ENCODE measurements at regions not wholly inside any gene's neighbourhood (a gene's known extent, or its start where the extent isn't known, plus 50 kb on each side); places are given as distances from the start of the nearest gene placed in this dataset.

GRCh38 chr15:36371509-36371908, 207.9 kb upstream of the CDIN1 start:
- H3K4me3 ChIP-seq = no peak overlapping the region
- H3K27me3 ChIP-seq = no peaks in the 10 kb centered on the region
- intact Hi-C loops (cut with DNase I) = no loop called here
- no peak for DNase-seq
- H3K27ac ChIP-seq = no peak overlapping the region
- no peaks in the 10 kb centered on the region for H3K36me3 ChIP-seq (replicated peaks in 1 of 2)
- TF ChIP-seq POLR2A (IDR thresholded peaks at IDR 0.05) (no peak), CTCF (IDR thresholded peaks at IDR 0.05) (no peak)
- peaks cover 0 to 5% of the 10 kb centered on the region in 2 donors for H3K4me1 ChIP-seq (replicated peaks in 1 of 2)
- H3K9me3 ChIP-seq (replicated peaks in 1 of 3) = no peaks in the 10 kb centered on the region

- H3K4me3 ChIP-seq = no peak overlapping the region
- H3K27me3 ChIP-seq = no peaks in the 10 kb centered on the region
- H3K4me1 ChIP-seq (replicated peaks in 1 of 2) = peaks cover 0 to 5% of the 10 kb centered on the region in 2 donors
- DNase-seq = no peak
- H3K27ac ChIP-seq = no peak overlapping the region
- no peak for TF ChIP-seq POLR2A (IDR thresholded peaks at IDR 0.05)
- no peak for TF ChIP-seq CTCF (IDR thresholded peaks at IDR 0.05)
- H3K9me3 ChIP-seq (replicated peaks in 1 of 3) = no peaks in the 10 kb centered on the region
- intact Hi-C loops (cut with DNase I) = no loop called here
- 79 to 89% (median 81%) methylated on average over 2 of the region's 2 CpGs for WGBS, 4 donors
- H3K36me3 ChIP-seq (replicated peaks in 1 of 2) = no peaks in the 10 kb centered on the region
These were observed 206.5 kb upstream of the CDIN1 start for GRCh38 chr15:36372968-36373367.

- Histone ChIP-seq H3K9me3 (replicated peaks in 1 of 3) (no peaks in the 10 kb centered on the region), H3K4me1 (replicated peaks in 1 of 2) (peaks cover 0 to 5% of the 10 kb centered on the region in 2 donors), H3K4me3 (no peak overlapping the region), H3K36me3 (replicated peaks in 1 of 2) (no peaks in the 10 kb centered on the region), H3K27ac (no peak overlapping the region), H3K27me3 (no peaks in the 10 kb centered on the region)
- intact Hi-C loops (cut with DNase I) = no loop called here
- DNase-seq = no peak
- WGBS, 4 donors = 42 to 51% (median 48%) methylated on average over 3 of the region's 3 CpGs
- TF ChIP-seq POLR2A (IDR thresholded peaks at IDR 0.05) (no peak), CTCF (IDR thresholded peaks at IDR 0.05) (no peak)
These were observed 205.9 kb upstream of the CDIN1 start for GRCh38 chr15:36373550-36373949.

GRCh38 chr15:36389107-36389506, 190.3 kb upstream of the CDIN1 start:
- no peaks in the 10 kb centered on the region for H3K4me1 ChIP-seq (replicated peaks in 1 of 2)
- no peak overlapping the region for H3K4me3 ChIP-seq
- H3K9me3 ChIP-seq (replicated peaks in 1 of 3) = no peaks in the 10 kb centered on the region
- H3K36me3 ChIP-seq (replicated peaks in 1 of 2) = no peaks in the 10 kb centered on the region
- intact Hi-C loops (cut with DNase I) = no loop called here
- no peak overlapping the region for H3K27ac ChIP-seq
- DNase-seq = no peak
- no peaks in the 10 kb centered on the region for H3K27me3 ChIP-seq
- no peak for TF ChIP-seq POLR2A (IDR thresholded peaks at IDR 0.05)
- no peak for TF ChIP-seq CTCF (IDR thresholded peaks at IDR 0.05)

Data from adrenal gland (tissue), 9 donors.